GM18858 (cell line): ENCODE measurements at regions not wholly inside any gene's neighbourhood (a gene's known extent, or its start where the extent isn't known, plus 50 kb on each side); places are given as distances from the start of the nearest gene placed in this dataset.

ENCODE experiments used
- ATAC-seq: cut with Tn5 transposase; IDR thresholded peaks from one replicate; pipeline ENCODE4 v1.9.1; 2021; ENCODE audit not compliant: unreplicated experiment

GRCh38 chr20:55784036-55784435, 221.3 kb downstream of the CBLN4 start:
- ATAC-seq: no peak

DNA sequence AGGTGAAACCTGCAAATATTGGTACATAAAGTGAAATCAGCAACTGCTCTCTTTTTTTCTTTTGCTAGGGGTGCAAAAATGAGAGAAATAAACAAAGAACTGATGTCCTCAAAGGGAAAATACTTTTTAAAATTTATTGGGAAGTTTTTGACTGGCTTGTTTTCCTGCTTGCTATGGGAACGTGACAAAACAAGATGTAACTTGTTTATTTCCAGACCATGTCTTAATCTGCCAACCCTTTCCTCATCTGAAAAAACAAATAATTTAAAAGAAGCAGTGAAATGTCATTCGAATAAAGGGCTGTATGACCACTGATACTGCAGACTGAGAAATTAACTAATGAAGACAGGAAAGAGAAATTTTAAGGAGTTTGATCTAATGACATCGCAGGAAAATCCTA, 221.9 kb downstream of the CBLN4 start:
- ATAC-seq: no peak

DNA sequence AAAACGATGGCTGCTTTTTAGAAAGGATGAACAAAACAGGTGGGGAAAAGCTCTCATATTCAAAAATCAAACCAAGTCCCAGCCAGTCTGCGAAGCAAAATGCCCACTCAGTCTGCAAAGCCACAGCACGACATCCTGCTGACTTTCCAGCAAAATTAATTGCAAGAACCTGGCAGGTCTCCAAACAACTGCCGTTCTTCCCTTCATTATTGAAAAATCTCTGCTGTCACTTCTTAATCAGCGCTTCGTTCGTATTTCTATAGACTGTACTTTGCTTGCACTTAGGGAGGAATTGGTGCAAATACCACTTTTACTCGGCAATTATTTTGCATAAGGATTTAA, 222.4 kb downstream of the CBLN4 start:
- ATAC-seq: no peak

DNA sequence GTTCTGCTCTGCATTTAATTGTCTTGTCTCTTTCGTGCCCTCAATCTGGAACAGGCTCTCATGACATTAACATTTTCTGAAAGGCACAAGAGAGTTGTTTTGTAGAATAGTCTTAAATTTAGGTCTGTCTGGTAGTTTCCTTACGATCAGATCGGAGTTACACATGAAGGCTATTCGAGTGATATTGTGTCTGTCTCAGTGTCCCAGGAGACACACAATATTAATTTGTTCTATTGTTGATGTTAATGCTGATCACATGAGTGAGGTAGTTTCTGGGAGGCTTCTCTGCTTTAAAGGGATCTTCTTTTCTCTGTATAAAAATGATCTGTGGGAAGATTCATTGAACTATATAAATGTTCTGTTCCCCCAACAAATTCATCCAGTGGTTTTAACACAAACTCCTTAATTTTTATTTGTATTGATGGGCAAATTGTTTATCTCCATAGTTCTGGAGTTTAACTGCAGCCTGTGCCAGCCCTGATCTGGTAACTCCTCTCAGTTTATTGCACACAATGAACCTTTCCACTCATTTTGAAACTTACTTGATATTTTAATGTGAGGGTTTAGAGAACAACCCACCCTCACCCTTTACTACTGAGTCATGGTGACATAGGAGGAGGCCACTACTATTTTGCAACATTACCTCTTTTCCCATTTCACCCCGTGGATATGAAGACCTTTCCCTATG, 223.0 kb downstream of the CBLN4 start:
- ATAC-seq: no peak

DNA sequence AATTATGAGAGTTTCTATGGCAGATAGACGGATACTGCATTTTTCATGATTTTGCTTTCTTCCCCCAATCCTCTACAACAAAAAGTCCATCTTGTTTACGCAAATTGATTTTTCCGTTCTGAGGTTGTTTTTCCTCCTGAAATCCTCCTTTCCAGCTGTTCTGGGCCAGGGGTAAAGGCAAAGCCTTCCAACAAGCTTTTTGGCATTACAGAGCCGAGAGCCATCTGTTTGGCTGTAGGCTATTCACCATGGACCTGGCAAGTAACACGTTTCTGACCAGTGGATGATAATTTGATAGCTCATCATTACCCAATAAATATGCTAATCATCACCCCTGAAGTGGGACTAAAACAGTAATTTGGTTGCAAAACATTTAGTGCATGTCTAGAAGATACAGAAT, 226.5 kb downstream of the CBLN4 start:
- ATAC-seq: no peak

DNA sequence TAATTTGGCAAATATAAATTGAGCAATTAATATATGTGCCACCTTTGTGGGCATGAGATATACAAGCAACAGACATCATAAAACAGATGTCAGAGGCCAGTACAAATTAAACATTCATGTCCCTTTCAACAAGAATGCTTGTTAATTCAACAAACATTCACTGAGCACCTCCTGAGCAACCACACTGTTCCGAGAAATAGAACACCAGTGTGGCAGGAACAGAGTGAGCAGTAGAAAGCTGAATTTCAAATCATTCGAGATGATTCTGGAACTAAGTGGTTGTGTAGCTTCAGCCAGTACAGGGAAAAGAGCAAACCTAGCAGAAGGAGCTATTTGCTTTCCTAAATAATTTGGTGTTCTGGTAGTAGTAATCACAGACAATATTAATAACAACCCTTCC, 227.7 kb downstream of the CBLN4 start:
- ATAC-seq: no peak

DNA sequence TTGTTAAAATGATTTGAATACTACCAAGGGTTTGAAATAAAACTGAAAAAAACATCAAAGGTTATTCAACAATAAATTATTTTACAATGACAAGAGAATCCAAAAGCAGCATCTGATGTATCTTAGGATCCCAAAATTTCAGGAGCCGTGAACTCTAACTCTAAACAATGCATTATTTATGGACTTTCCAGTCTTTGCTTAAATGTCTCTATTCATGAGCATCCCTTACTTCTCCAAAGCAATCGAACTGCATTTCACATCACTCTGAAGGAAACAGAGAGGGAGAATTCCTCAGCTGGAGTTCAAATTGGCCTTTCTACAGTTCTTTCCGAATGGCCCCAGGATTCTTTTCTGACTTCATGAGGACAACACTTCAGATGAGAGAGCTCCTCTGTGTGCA, 229.1 kb downstream of the CBLN4 start:
- ATAC-seq: no peak

GRCh38 chr20:55774628-55775027, 230.7 kb downstream of the CBLN4 start:
- no peak for ATAC-seq

DNA sequence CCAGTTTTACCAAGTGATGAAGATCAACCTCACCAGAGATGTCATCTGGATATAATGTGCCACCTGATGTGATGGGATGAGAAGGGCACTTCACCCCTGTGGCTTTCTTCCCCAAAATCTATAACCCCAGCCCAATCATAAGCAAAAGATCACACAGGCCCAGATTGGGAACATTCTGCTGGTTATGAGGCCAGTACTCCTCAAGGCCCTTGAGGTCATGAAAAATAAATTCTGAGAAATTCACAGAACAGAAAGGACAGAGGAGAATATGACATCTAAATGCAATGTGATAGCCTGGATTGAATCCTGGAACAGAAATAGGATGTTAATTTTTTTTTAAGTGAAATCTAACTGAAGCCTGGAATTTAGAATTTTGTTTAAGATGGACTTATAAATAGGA, 243.5 kb downstream of the CBLN4 start:
- no peak for ATAC-seq

DNA sequence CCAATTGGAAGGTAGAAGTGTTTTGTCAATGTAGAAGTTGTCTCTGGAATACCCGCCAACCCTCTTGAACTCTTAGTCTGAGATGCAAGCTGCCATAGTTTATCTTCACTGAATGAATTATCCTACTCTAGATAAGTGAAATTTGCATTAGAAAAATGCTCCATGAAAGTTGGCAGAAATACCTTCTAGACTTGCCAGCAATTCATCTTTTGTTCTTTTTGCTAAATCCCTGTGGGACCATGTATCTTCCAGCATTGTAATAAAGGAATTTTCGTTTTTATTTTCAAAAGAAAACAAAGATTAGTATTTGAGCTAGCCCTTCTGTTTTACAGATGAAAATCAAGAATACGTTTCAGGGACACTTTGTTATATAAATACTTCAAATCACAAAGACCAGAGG, 244.2 kb downstream of the CBLN4 start:
- ATAC-seq: no peak

GRCh38 chr20:55760586-55760985, 244.7 kb downstream of the CBLN4 start:
- ATAC-seq: no peak

GRCh38 chr20:55755861-55756260, 249.5 kb downstream of the CBLN4 start:
- ATAC-seq: no peak

DNA sequence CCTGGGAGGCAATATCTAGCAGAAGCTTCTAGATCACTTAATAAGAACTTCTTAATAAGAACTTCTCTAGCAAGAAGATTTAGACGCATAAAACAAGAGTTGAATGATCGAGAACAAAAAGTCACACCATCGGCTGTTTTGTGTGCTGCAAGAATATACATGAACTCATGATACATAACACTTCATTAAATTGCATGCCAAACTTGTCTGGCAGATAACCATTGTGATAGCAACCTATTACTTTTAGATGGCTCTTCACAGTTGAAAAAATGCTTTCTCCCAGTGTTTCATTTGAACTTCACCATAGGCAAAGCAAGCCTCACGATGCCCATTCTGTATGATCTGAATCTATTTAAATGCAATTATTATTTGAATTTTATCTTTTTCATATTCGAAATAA, 249.9 kb downstream of the CBLN4 start:
- no peak for ATAC-seq

GRCh38 chr20:55746723-55747122, 258.6 kb downstream of the CBLN4 start:
- ATAC-seq: no peak

DNA sequence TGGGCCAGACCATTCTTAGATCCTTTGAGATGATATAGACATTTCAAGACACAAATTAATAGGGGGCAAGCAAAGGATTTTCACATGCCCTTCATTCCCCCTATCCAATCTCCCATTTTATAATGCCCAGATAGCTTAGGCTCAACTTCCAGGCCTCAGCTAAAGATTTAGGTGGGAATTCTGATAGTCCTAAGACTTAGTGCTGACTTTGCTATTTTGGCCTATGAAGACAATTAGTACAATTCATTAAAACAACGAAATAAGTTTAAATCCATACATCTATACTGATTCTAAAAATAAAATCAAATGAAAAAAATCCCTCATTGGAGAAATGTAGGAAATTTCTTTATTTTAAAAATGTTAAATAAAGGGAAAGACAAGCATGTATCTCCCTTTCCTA, 259.5 kb downstream of the CBLN4 start:
- ATAC-seq: no peak

DNA sequence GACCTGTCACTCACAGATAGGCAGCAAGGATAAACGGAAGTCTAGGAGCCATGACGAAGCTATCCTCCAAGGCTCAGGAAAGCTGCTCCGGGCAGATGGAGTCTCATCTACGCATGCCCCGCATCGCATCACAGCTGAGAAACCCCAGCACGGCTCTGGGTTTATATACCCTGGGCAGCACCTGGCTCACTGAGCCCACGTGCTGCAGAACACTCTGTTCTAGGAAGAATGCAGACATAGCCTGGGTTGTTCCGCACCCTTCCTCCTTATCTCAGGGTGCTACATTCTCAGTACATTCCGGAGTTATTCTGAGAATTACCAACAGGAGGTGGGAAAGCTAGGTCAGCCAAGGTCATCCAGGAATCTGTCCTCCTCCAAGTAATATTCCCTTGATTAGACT, 260.4 kb downstream of the CBLN4 start:
- ATAC-seq: no peak

DNA sequence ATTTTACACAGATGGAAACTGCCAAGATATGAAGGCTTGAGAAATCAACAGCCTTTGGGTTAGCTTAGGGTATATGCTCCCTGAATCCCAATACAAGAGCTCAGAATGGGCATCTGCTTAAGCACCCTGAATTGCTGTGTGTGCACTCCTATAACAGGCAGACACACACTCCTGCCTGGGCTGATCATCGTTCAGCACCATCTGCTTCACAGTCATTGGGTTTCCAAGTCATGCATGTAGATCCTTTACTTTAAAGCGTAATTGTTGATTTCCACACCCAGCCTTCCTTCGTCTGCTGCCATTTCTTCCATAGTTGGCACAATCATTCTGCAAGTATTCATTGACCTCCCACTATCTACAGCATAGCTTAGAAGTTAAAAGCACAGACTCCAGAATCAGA, 263.5 kb downstream of the CBLN4 start:
- no peak for ATAC-seq

DNA sequence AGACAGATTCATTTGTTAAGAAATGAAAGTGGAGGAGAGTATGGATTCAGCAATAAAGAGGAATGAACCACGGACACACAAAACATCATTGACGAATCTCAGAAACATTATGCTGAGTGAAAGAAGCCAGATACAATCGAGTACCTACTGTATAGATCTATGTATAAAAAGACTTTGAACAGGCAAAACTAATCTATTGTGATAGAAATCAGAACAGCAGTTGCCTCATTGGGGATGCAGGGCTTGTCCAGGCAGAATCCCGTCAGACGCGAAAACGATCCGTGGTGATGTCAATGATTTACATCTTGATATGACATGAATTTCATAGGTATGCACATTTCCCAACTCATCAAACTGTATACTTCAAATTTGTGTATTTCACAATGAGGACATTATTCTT, 265.2 kb downstream of the CBLN4 start:
- ATAC-seq: no peak

- no peak for ATAC-seq
Observed at GRCh38 chr20:55730321-55730720, 275.0 kb downstream of the CBLN4 start.

- no peak for ATAC-seq
Observed at GRCh38 chr20:55714736-55715135, 290.6 kb downstream of the CBLN4 start.

DNA sequence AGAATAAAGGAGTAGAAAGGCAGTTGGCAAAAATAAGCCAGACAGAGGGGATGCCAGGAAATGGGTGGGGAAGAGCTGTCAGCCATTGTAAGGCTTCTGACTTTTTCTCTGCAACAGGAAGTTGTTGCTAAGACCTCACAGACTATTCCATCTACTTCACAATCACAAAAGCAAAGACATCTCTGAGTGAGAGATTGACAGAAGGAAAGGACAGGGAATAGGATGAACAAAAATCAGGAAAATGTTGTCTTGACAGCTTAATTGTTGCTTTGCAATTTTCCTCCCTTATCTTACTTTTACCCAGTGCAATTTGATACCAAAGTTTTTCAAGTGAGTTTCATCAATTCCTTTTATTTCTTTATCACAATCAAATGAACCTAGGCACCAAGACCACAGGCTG, 291.2 kb downstream of the CBLN4 start:
- no peak for ATAC-seq

DNA sequence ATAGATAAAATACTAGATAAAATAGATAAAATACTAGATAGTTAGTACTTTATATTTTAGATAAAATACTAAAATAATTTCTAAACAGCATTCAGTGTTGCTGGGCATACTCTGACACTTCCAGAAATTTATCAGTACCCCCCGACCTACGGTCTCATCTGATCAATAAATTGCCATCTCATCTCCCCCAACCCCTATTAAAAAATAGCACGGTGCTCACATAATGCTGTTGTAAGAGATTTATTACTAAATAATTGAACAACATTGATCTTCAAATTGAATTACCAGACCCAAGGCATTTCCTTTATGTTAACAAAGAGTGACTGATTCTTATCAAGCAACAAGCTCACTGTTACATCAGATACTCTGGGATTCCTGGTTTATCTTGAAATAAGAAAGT, 300.9 kb downstream of the CBLN4 start:
- ATAC-seq: no peak

- no peak for ATAC-seq
Observed at GRCh38 chr20:55701467-55701866, 303.9 kb downstream of the CBLN4 start.

DNA sequence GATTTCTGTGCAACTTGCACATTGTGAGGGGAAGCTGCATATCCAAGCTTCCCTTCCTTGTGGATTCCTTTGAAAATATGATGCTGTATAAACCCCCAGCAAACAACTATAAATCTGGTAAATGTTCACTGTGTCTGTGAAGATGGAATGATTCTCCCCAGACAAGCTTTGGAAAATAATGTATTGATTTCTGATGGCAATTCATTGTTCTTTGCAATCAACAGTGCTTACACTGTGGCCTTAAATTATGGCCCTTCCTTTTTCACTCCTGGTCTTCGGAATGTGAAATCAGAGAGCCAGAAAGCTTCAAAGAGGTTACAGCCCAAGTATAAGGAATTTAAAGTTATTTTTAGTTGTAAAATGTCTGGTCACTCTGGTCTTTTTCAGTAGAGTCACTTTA, 308.8 kb downstream of the CBLN4 start:
- no peak for ATAC-seq
